B cell (primary cell): ENCODE measurements at regions not wholly inside any gene's neighbourhood (a gene's known extent, or its start where the extent isn't known, plus 50 kb on each side); places are given as distances from the start of the nearest gene placed in this dataset.

Experiments used
- ATAC-seq: fragments of 200-7000 bp; cut with Tn5 transposase; one replicate; pipeline ENCODE4 v1.10.0; 2021; ENCODE audit warnings: low read depth, mild to moderate bottlenecking, moderate number of reproducible peaks, moderate library complexity
- CTCF ChIA-PET: fragments of 350-600 bp; sonication (Branson Sonifier 250); formaldehyde crosslinking; loops from one replicate; lab custom pipeline; 2021; ENCODE audit warnings: antibody characterized with exemption, inconsistent platforms; lab: Charles Lee
- POLR2A ChIA-PET: fragments of 350-600 bp; sonication (Branson Sonifier 250); formaldehyde crosslinking; loops from one replicate; lab custom pipeline; 2021; ENCODE audit warnings: antibody characterized with exemption; lab: Charles Lee
- DNase-seq: peaks from one replicate; pipeline ENCODE4 v3.0.0; 2013
- H2AFZ ChIP-seq: 2 replicates; pipeline ENCODE4 v1.6.1; 2012; ENCODE audit warnings: mild to moderate bottlenecking, low read depth, low read length; ENCODE audit not compliant: insufficient read depth, poor library complexity, severe bottlenecking
- H3K27ac ChIP-seq, 2 donors: 1 replicate in 1 of 2; 2 replicates in 1 of 2; pipeline ENCODE4 v1.5.1; 2012 to 2013; ENCODE audit warnings: low read length in 2 of 2, mild to moderate bottlenecking in 2 of 2, moderate library complexity in 1 of 2
- H3K27me3 ChIP-seq, 4 experiments: fragments of 200-600 bp in 1 of 4; sonication (generic) in 1 of 4; replicated peaks in 1 of 4; 1 replicate in 2 of 4; 2 replicates in 2 of 4; pipeline versions ENCODE4 v1.6.1 to v1.7.0; 2013 to 2016; ENCODE audit warnings: low read length in 3 of 4, mild to moderate bottlenecking in 2 of 4, mixed read lengths in 1 of 4, moderate library complexity in 1 of 4; ENCODE audit not compliant: insufficient read depth in 4 of 4, control insufficient read depth in 3 of 4; ENCODE audit errors: control extremely low read depth in 1 of 4
- H3K36me3 ChIP-seq, 2 experiments: replicated peaks in 1 of 2; 1 replicate in 1 of 2; 2 replicates in 1 of 2; pipeline versions ENCODE4 v1.6.1 to v1.7.1; 2013; ENCODE audit warnings: low read length in 1 of 2; ENCODE audit not compliant: insufficient read depth in 2 of 2, control insufficient read depth in 1 of 2; ENCODE audit errors: control extremely low read depth in 1 of 2, extremely low read depth in 1 of 2
- H3K4me1 ChIP-seq, 2 donors: fragments of 200-600 bp in 1 of 2; sonication (generic) in 1 of 2; 1 replicate in 1 of 2; 2 replicates in 1 of 2; pipeline versions ENCODE4 v1.5.1 to v1.6.1; 2013 to 2017; ENCODE audit warnings: low read length in 2 of 2; ENCODE audit not compliant: control insufficient read depth in 2 of 2, insufficient read depth in 2 of 2
- H3K4me2 ChIP-seq: replicated peaks from 2 replicates; pipeline ENCODE3; 2012; ENCODE audit warnings: mild to moderate bottlenecking, low read depth, low read length; ENCODE audit not compliant: poor library complexity, severe bottlenecking
- H3K4me3 ChIP-seq, 5 experiments: fragments of 200-600 bp in 1 of 5; sonication (generic) in 1 of 5; 1 replicate in 3 of 5; 2 replicates in 2 of 5; pipeline versions ENCODE4 v1.5.1 to v1.7.0; 2011 to 2016; ENCODE audit warnings: low read length in 4 of 5, mild to moderate bottlenecking in 4 of 5, low read depth in 2 of 5, control low read depth in 1 of 5, moderate library complexity in 1 of 5; ENCODE audit not compliant: insufficient read depth in 1 of 5; ENCODE audit errors: control extremely low read depth in 1 of 5, extremely low read depth in 1 of 5
- H3K79me2 ChIP-seq: fragments of 200-600 bp; sonication (generic); one replicate; pipeline ENCODE4 v1.6.0; 2016; ENCODE audit warnings: low read length; ENCODE audit not compliant: control insufficient read depth, insufficient read depth
- H3K9ac ChIP-seq: fragments of 200-600 bp; sonication (generic); 2 replicates; pipeline ENCODE4 v1.6.1; 2017; ENCODE audit warnings: mild to moderate bottlenecking, low read length, moderate library complexity
- H3K9me3 ChIP-seq, 3 donors: one replicate each; pipeline versions ENCODE4 v1.6.1 to v1.7.1; 2013; ENCODE audit warnings: low read length in 2 of 3; ENCODE audit not compliant: control insufficient read depth in 2 of 3, insufficient read depth in 1 of 3; ENCODE audit errors: control extremely low read depth in 1 of 3
- H4K20me1 ChIP-seq: 2 replicates; pipeline ENCODE4 v1.6.0; 2012; ENCODE audit warnings: mild to moderate bottlenecking, low read length; ENCODE audit not compliant: insufficient read depth, control insufficient read depth, poor library complexity, severe bottlenecking
- H3K27ac Mint-ChIP-seq: one replicate; pipeline ENCODE4 v1.8.0; 2021; ENCODE audit warnings: mixed read lengths
- H3K27me3 Mint-ChIP-seq: one replicate; pipeline ENCODE4 v1.8.0; 2021; ENCODE audit warnings: mixed read lengths
- H3K4me1 Mint-ChIP-seq: one replicate; pipeline ENCODE4 v1.8.0; 2021; ENCODE audit warnings: mixed read lengths
- H3K4me3 Mint-ChIP-seq: one replicate; pipeline ENCODE4 v1.8.0; 2021; ENCODE audit warnings: mixed read lengths
- H3K9me3 Mint-ChIP-seq: one replicate; pipeline ENCODE4 v1.8.0; 2022; ENCODE audit warnings: mixed read lengths; ENCODE audit not compliant: insufficient read depth
- EZH2 ChIP-seq: IDR thresholded peaks from 2 replicates; pipeline ENCODE4 v1.6.1; 2012; ENCODE audit warnings: borderline replicate concordance, low read depth, mild to moderate bottlenecking, moderate library complexity, low read length; ENCODE audit not compliant: insufficient read depth, poor library complexity, severe bottlenecking
- WGBS: methylation state at CpG from one replicate; pipeline ENCODE4 v1.1.5; 2013; ENCODE audit warnings: missing lambda C conversion rate; ENCODE audit not compliant: insufficient coverage; 5-methylcytosine and 5-hydroxymethylcytosine counted together
- intact Hi-C: fragments of 100-400 bp; cut with micrococcal nuclease; formaldehyde crosslinking; loops from one replicate; pipeline ENCODE4 v1.10.0; 2022
- TF ChIP-seq, protein P1 (sequence below): fragments of 200-600 bp; IDR thresholded peaks from one replicate; pipeline ENCODE4 v1.8.0; 2022; ENCODE audit warnings: antibody characterized with exemption, mild to moderate bottlenecking

DNA sequence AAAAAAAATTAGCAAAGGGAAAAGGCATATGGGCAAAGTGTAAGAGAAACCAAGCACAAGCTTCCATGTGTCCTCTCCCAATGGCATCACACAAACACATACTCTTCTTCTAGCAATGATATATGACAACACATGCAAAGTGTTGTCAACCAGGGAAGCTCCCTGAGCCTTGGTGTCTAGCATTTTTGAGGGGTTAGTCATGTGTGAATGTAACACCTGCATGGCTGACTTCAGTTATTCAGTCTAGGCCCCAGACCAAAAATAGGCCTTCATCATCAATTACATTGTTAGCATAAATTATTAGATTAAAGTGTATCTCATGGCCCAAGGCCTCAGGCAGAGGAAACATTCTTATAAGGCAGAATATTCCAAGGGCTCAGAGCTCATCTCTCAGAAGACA, 450.0 kb downstream of the TLE1 start:
- H3K4me1 ChIP-seq: no peaks in the 10 kb centered on the region
- ATAC-seq (no peak), DNase-seq (no peak)
- no peaks in the 10 kb centered on the region for H3K27me3 ChIP-seq
- H3K27ac ChIP-seq: no peak overlapping the region
- no peak overlapping the region for H3K4me2 ChIP-seq
- intact Hi-C loops: no loop called here
- CTCF ChIA-PET: no interaction called here
- H3K9me3 Mint-ChIP-seq: no peaks in the 10 kb centered on the region
- no peaks in the 10 kb centered on the region for H4K20me1 ChIP-seq
- no peak for TF ChIP-seq EZH2
- TF ChIP-seq, protein P1, sequence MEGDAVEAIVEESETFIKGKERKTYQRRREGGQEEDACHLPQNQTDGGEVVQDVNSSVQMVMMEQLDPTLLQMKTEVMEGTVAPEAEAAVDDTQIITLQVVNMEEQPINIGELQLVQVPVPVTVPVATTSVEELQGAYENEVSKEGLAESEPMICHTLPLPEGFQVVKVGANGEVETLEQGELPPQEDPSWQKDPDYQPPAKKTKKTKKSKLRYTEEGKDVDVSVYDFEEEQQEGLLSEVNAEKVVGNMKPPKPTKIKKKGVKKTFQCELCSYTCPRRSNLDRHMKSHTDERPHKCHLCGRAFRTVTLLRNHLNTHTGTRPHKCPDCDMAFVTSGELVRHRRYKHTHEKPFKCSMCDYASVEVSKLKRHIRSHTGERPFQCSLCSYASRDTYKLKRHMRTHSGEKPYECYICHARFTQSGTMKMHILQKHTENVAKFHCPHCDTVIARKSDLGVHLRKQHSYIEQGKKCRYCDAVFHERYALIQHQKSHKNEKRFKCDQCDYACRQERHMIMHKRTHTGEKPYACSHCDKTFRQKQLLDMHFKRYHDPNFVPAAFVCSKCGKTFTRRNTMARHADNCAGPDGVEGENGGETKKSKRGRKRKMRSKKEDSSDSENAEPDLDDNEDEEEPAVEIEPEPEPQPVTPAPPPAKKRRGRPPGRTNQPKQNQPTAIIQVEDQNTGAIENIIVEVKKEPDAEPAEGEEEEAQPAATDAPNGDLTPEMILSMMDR: no peak
- H3K79me2 ChIP-seq: no peaks in the 10 kb centered on the region
- H3K36me3 ChIP-seq: no peaks in the 10 kb centered on the region
- no peak overlapping the region for H3K4me3 ChIP-seq
- H3K27me3 Mint-ChIP-seq: no peaks in the 10 kb centered on the region
- H2AFZ ChIP-seq: no peak overlapping the region
- no peak overlapping the region for H3K4me3 Mint-ChIP-seq
- H3K9me3 ChIP-seq: no peaks in the 10 kb centered on the region
- H3K9ac ChIP-seq: no peak overlapping the region
- H3K27ac Mint-ChIP-seq: no peak overlapping the region
- POLR2A ChIA-PET: no interaction called here
- H3K4me1 Mint-ChIP-seq: no peaks in the 10 kb centered on the region

DNA sequence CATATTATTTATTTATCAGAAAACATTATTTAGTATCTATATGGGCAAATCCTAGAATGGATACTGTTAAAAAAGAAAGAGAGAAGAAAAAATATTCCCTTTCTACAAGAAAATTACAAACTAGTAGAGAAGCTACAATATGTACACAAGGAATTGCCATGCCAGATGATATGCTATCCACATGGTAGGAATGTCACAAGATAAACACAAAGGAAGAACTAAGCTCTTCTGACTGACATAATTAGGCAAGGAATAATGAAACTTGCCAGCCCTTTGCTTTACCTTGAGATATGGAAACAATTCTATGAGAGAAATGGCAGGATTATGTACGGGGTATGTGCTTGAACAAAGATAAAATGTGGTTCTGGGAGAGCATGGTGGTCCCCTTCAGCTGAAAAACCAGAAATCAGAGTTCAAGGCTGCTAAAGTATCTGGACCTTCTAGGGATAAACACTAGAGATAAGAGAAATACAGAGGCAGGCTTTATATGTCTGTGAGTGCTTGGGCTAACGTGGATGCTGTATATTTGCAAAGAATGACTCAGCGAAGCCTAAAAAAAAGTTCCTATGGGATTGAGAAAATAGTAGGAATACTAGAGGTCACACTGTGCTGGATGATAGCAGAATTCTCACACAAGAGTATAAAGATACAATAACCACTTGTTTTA, 451.6 kb downstream of the TLE1 start:
- 57% methylated on average over 1 of the region's 3 CpGs for WGBS
- TF ChIP-seq EZH2: no peak
- TF ChIP-seq, protein P1: no peak
- ChIA-PET CTCF (no interaction called here), POLR2A (no interaction called here)
- no peaks in the 10 kb centered on the region for H3K9me3 ChIP-seq
- H3K36me3 ChIP-seq: no peaks in the 10 kb centered on the region
- H4K20me1 ChIP-seq: no peaks in the 10 kb centered on the region
- no peaks in the 10 kb centered on the region for H3K4me1 Mint-ChIP-seq
- H3K27me3 Mint-ChIP-seq: no peaks in the 10 kb centered on the region
- DNase-seq (no peak), ATAC-seq (no peak)
- no peaks in the 10 kb centered on the region for H3K27me3 ChIP-seq
- no peaks in the 10 kb centered on the region for H3K79me2 ChIP-seq
- H3K9me3 Mint-ChIP-seq: no peaks in the 10 kb centered on the region
- H3K4me3 ChIP-seq: no peak overlapping the region
- no peak overlapping the region for H2AFZ ChIP-seq
- no peak overlapping the region for H3K9ac ChIP-seq
- no peak overlapping the region for H3K4me3 Mint-ChIP-seq
- H3K4me2 ChIP-seq: no peak overlapping the region
- intact Hi-C loops: no loop called here
- H3K27ac ChIP-seq: no peak overlapping the region
- no peaks in the 10 kb centered on the region for H3K4me1 ChIP-seq
- H3K27ac Mint-ChIP-seq: no peak overlapping the region
